H1 (cell line): ENCODE measurements at regions not wholly inside any gene's neighbourhood (a gene's known extent, or its start where the extent isn't known, plus 50 kb on each side); places are given as distances from the start of the nearest gene placed in this dataset.

ENCODE experiments used
- CTCF ChIA-PET: fragments of 300-600 bp; sonication (Branson Sonifier 250); formaldehyde crosslinking; loops from one replicate; lab custom pipeline; 2021; ENCODE audit not compliant: partially characterized antibody; lab: Charles Lee
- POLR2A ChIA-PET: fragments of 300-600 bp; sonication (Branson Sonifier 250); formaldehyde crosslinking; loops from one replicate; lab custom pipeline; 2021; ENCODE audit warnings: inconsistent platforms; ENCODE audit not compliant: partially characterized antibody; lab: Charles Lee
- DNase-seq, 2 experiments: peaks; one replicate each; pipeline versions ENCODE4 v3.0.0 to v3.0.0-alpha.2; 2010 to 2022; ENCODE audit warnings: low spot score in 2 of 2, low read depth in 1 of 2, mixed read lengths in 1 of 2
- FAIRE-seq: peaks from 2 replicates; lab custom pipeline; 2011; peaks lifted over from hg19 to GRCh38; lab: Jason Lieb, UNC
- H2AFZ ChIP-seq: 2 replicates; pipeline ENCODE4 v1.8.1; 2012; ENCODE audit warnings: low read length, inconsistent platforms
- H2AK5ac ChIP-seq: 2 replicates; pipeline ENCODE4 v1.6.1; 2013; ENCODE audit warnings: low read depth, low read length
- H2BK120ac ChIP-seq: replicated peaks from 2 replicates; pipeline ENCODE3; 2013; ENCODE audit warnings: low read depth, low read length, inconsistent platforms
- H2BK12ac ChIP-seq: 2 replicates; pipeline ENCODE4 v1.6.1; 2013; ENCODE audit warnings: low read depth, low read length
- H2BK15ac ChIP-seq: 2 replicates; pipeline ENCODE4 v1.6.1; 2013; ENCODE audit warnings: low read length
- H2BK20ac ChIP-seq: 2 replicates; pipeline ENCODE4 v1.6.1; 2013; ENCODE audit warnings: low read length
- H2BK5ac ChIP-seq: 2 replicates; pipeline ENCODE4 v1.6.1; 2013; ENCODE audit warnings: low read depth, low read length
- H3K14ac ChIP-seq: 2 replicates; pipeline ENCODE4 v1.6.1; 2013; ENCODE audit warnings: inconsistent platforms; ENCODE audit not compliant: insufficient read length
- H3K18ac ChIP-seq: 2 replicates; pipeline ENCODE4 v1.6.1; 2013; ENCODE audit warnings: low read length; ENCODE audit errors: extremely low read depth
- H3K23ac ChIP-seq: 2 replicates; pipeline ENCODE4 v1.6.1; 2013; ENCODE audit warnings: inconsistent platforms; ENCODE audit not compliant: insufficient read length
- H3K23me2 ChIP-seq: 2 replicates; pipeline ENCODE4 v1.6.1; 2013; ENCODE audit warnings: low read depth, low read length
- H3K27ac ChIP-seq: 2 replicates; pipeline ENCODE4 v1.6.1; 2011; ENCODE audit warnings: low read depth, low read length, inconsistent platforms
- H3K27me3 ChIP-seq, 4 experiments: replicated peaks in 1 of 4; 1 replicate in 1 of 4; 2 replicates in 3 of 4; pipeline versions ENCODE4 v1.6.1 to v1.8.1; 2011 to 2013; ENCODE audit warnings: low read length in 3 of 4, mild to moderate bottlenecking in 3 of 4, inconsistent platforms in 2 of 4, mixed read lengths in 2 of 4, moderate library complexity in 1 of 4; ENCODE audit not compliant: control insufficient read depth in 3 of 4, insufficient read depth in 3 of 4; ENCODE audit errors: extremely low read depth in 1 of 4
- H3K36me3 ChIP-seq, 4 experiments: 2 replicates each; pipeline versions ENCODE4 v1.6.1 to v1.8.1; 2011 to 2013; ENCODE audit warnings: mild to moderate bottlenecking in 4 of 4, low read length in 3 of 4, moderate library complexity in 2 of 4, control low read depth in 1 of 4, inconsistent platforms in 1 of 4; ENCODE audit not compliant: insufficient read depth in 4 of 4, control insufficient read depth in 2 of 4
- H3K4ac ChIP-seq: replicated peaks from 2 replicates; pipeline ENCODE3; 2013; ENCODE audit warnings: low read length, low read depth, mixed read lengths, inconsistent platforms; ENCODE audit not compliant: insufficient read length
- H3K4me1 ChIP-seq, 4 experiments: replicated peaks in 1 of 4; 1 replicate in 1 of 4; 2 replicates in 3 of 4; pipeline versions ENCODE4 v1.6.1 to v1.8.1; 2011 to 2013; ENCODE audit warnings: low read length in 3 of 4, inconsistent platforms in 2 of 4, mixed read lengths in 1 of 4; ENCODE audit not compliant: insufficient read depth in 4 of 4, control insufficient read depth in 3 of 4
- H3K4me2 ChIP-seq, 2 experiments: 2 replicates each; pipeline versions ENCODE4 v1.6.1 to v1.8.1; 2011 to 2013; ENCODE audit warnings: low read depth in 2 of 2, low read length in 2 of 2, control low read depth in 1 of 2, inconsistent platforms in 1 of 2, mild to moderate bottlenecking in 1 of 2; ENCODE audit not compliant: insufficient read depth in 1 of 2
- H3K4me3 ChIP-seq, 4 experiments: fragments of 200-600, 300-600 bp in 1 of 4; sonication (generic), shearing (Covaris generic), sonication (Bioruptor Twin) in 1 of 4; 2 replicates each; pipeline versions ENCODE4 v1.5.1 to v1.8.1; 2011 to 2016; ENCODE audit warnings: low read length in 4 of 4, low read depth in 3 of 4, control low read depth in 2 of 4, inconsistent platforms in 2 of 4, mild to moderate bottlenecking in 2 of 4, mixed read lengths in 1 of 4, moderate library complexity in 1 of 4; ENCODE audit not compliant: insufficient read depth in 2 of 4; ENCODE audit errors: extremely low read depth in 1 of 4
- H3K56ac ChIP-seq: replicated peaks from 2 replicates; pipeline ENCODE3; 2013; ENCODE audit warnings: low read depth, mild to moderate bottlenecking, mixed read lengths, low read length, inconsistent platforms; ENCODE audit not compliant: insufficient read length
- H3K79me1 ChIP-seq: 2 replicates; pipeline ENCODE4 v1.6.1; 2013; ENCODE audit warnings: low read depth, low read length, control low read depth
- H3K79me2 ChIP-seq, 2 experiments: 2 replicates each; pipeline versions ENCODE4 v1.6.1 to v1.8.1; 2012 to 2013; ENCODE audit warnings: low read length in 2 of 2, mild to moderate bottlenecking in 2 of 2, inconsistent platforms in 1 of 2; ENCODE audit not compliant: insufficient read depth in 2 of 2, control insufficient read depth in 1 of 2
- H3K9ac ChIP-seq, 4 experiments: replicated peaks in 1 of 4; 1 replicate in 1 of 4; 2 replicates in 3 of 4; pipeline versions ENCODE4 v1.6.1 to v1.8.1; 2011 to 2013; ENCODE audit warnings: low read depth in 3 of 4, low read length in 3 of 4, control low read depth in 2 of 4, mild to moderate bottlenecking in 2 of 4, moderate library complexity in 2 of 4, inconsistent platforms in 1 of 4; ENCODE audit errors: extremely low read depth in 1 of 4
- H3K9me3 ChIP-seq, 2 experiments: 2 replicates each; pipeline versions ENCODE4 v1.6.1 to v1.8.1; 2012 to 2013; ENCODE audit warnings: mild to moderate bottlenecking in 2 of 2, moderate library complexity in 2 of 2, control low read depth in 1 of 2, inconsistent platforms in 1 of 2, low read depth in 1 of 2, low read length in 1 of 2, mixed read lengths in 1 of 2; ENCODE audit not compliant: insufficient read depth in 2 of 2
- H4K20me1 ChIP-seq, 2 experiments: replicated peaks in 1 of 2; 2 replicates each; pipeline versions ENCODE3 to v1.8.1; 2011 to 2013; ENCODE audit warnings: inconsistent platforms in 2 of 2, low read length in 2 of 2, mild to moderate bottlenecking in 1 of 2; ENCODE audit not compliant: insufficient read depth in 2 of 2, control insufficient read depth in 1 of 2
- H4K5ac ChIP-seq: 2 replicates; pipeline ENCODE4 v1.6.1; 2013; ENCODE audit warnings: low read length, low read depth, mixed read lengths, inconsistent platforms; ENCODE audit not compliant: insufficient read length
- H4K8ac ChIP-seq: 2 replicates; pipeline ENCODE4 v1.8.0; 2013; ENCODE audit warnings: mild to moderate bottlenecking, moderate library complexity, low read length, inconsistent platforms; ENCODE audit not compliant: insufficient read depth; ENCODE audit errors: extremely low read depth
- H4K91ac ChIP-seq: replicated peaks from 2 replicates; pipeline ENCODE3; 2013; ENCODE audit warnings: low read length, mixed read lengths, inconsistent platforms; ENCODE audit not compliant: insufficient read length
- BACH1 ChIP-seq: IDR thresholded peaks from 2 replicates; pipeline ENCODE4 v1.6.1; 2012; ENCODE audit warnings: low read length, improper control_type of control experiment
- EZH2 ChIP-seq: fragments of 200-600 bp; sonication (generic); IDR thresholded peaks from 2 replicates; pipeline ENCODE4 v1.7.1; 2012; ENCODE audit warnings: low read depth, mild to moderate bottlenecking, moderate library complexity, low read length, inconsistent platforms; ENCODE audit not compliant: severe bottlenecking
- POU5F1 ChIP-seq: IDR thresholded peaks from 2 replicates; pipeline ENCODE4 v1.6.1; 2011; ENCODE audit warnings: low read depth, mild to moderate bottlenecking, low read length, moderate library complexity
- SP1 ChIP-seq: IDR thresholded peaks from 2 replicates; pipeline ENCODE4 v1.6.1; 2011; ENCODE audit warnings: low read depth, low read length
- WGBS, 2 experiments: shearing (Covaris generic) in 1 of 2; methylation state at CpG; one replicate each; pipeline versions ENCODE4 v1.1.6 to v1.1.7; 2013 to 2015; ENCODE audit warnings: low lambda C conversion rate in 2 of 2, mixed read lengths in 2 of 2, inconsistent platforms in 1 of 2, low coverage in 1 of 2, missing lambda C conversion rate in 1 of 2; ENCODE audit not compliant: insufficient replicate concordance in 2 of 2, insufficient coverage in 1 of 2, insufficient read length in 1 of 2; ENCODE audit errors: extremely low coverage in 1 of 2, missing lambda C conversion rate in 1 of 2; 5-methylcytosine and 5-hydroxymethylcytosine counted together

DNA sequence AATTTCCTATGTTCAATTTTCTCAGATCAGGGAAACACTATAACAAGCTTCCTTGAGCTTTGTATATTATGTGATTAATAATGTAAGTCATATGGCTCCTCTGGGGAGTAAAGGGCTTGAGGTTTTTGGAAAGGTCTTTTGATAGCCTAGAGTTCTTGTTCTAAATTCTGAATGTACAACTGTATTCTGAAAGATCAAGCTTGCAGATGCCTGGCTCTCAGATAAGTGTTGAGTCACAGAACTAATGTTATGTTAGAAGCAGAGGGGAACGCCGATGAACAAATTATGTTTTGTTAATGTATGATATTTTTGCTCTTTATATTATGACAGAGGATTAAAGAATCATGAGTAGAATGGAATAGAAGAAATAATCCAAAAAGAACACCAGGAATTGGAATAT, 170.1 kb downstream of the RPRM start:
- Histone ChIP-seq H3K79me2 (no peaks in the 10 kb centered on the region), H3K9ac (no peak overlapping the region), H2AFZ (no peak overlapping the region), H3K56ac (no peak overlapping the region), H2BK15ac (no peak overlapping the region), H3K27ac (no peak overlapping the region), H2BK12ac (no peak overlapping the region), H4K8ac (no peak overlapping the region), H3K36me3 (no peaks in the 10 kb centered on the region), H4K5ac (no peak overlapping the region), H4K20me1 (no peaks in the 10 kb centered on the region), H2BK5ac (no peak overlapping the region), H3K23ac (no peak overlapping the region), H2AK5ac (no peak overlapping the region), H2BK20ac (no peak overlapping the region), H2BK120ac (no peak overlapping the region), H3K23me2 (no peaks in the 10 kb centered on the region), H3K18ac (no peak overlapping the region), H3K4me1 (no peaks in the 10 kb centered on the region), H3K14ac (no peak overlapping the region), H3K9me3 (no peaks in the 10 kb centered on the region), H3K4me3 (no peak overlapping the region), H3K27me3 (no peaks in the 10 kb centered on the region), H4K91ac (no peak overlapping the region), H3K4me2 (no peak overlapping the region), H3K79me1 (no peaks in the 10 kb centered on the region), H3K4ac (no peak overlapping the region)
- TF ChIP-seq BACH1 (no peak), EZH2 (no peak), POU5F1 (no peak), SP1 (no peak)
- POLR2A ChIA-PET, result no interaction called here
- CTCF ChIA-PET, result no interaction called here
- FAIRE-seq (no peak), DNase-seq (no peak)
- 92% methylated on average over 2 of the region's 2 CpGs; no CpG with 5 or more reads in 1 of the 2 experiments for WGBS, 2 experiments
